Osteocyte (in vitro differentiated cells): ENCODE measurements at regions not wholly inside any gene's neighbourhood (a gene's known extent, or its start where the extent isn't known, plus 50 kb on each side); places are given as distances from the start of the nearest gene placed in this dataset.

Experiments
- DNase-seq: peaks from one replicate; pipeline ENCODE4 v3.0.0; 2021; ENCODE audit warnings: mixed read lengths; ENCODE audit not compliant: unreplicated experiment; ENCODE audit errors: extremely low spot score
- H3K27ac Mint-ChIP-seq: one replicate; pipeline ENCODE4 v1.8.0; 2021; ENCODE audit warnings: mild to moderate bottlenecking, mixed read lengths; ENCODE audit not compliant: unreplicated experiment
- H3K27me3 Mint-ChIP-seq: one replicate; pipeline ENCODE4 v1.8.0; 2021; ENCODE audit warnings: mixed read lengths; ENCODE audit not compliant: unreplicated experiment
- H3K36me3 Mint-ChIP-seq: one replicate; pipeline ENCODE4 v1.8.0; 2021; ENCODE audit warnings: mixed read lengths; ENCODE audit not compliant: unreplicated experiment
- H3K4me1 Mint-ChIP-seq: one replicate; pipeline ENCODE4 v1.8.0; 2021; ENCODE audit warnings: mixed read lengths; ENCODE audit not compliant: unreplicated experiment
- H3K4me3 Mint-ChIP-seq: one replicate; pipeline ENCODE4 v1.8.0; 2021; ENCODE audit warnings: mild to moderate bottlenecking, moderate library complexity, mixed read lengths; ENCODE audit not compliant: unreplicated experiment
- H3K9me3 Mint-ChIP-seq: one replicate; pipeline ENCODE4 v1.8.0; 2021; ENCODE audit warnings: mixed read lengths; ENCODE audit not compliant: unreplicated experiment
- CTCF ChIP-seq: fragments of 200-600 bp; sonication (generic); IDR thresholded peaks from 2 replicates; pipeline ENCODE4 v1.5.0; 2021; ENCODE audit warnings: antibody characterized with exemption, mild to moderate bottlenecking, moderate library complexity

GRCh38 chr2:88296247-88296646, 126.1 kb downstream of the THNSL2 start:
- no peaks in the 10 kb centered on the region for H3K27me3 Mint-ChIP-seq
- no peaks in the 10 kb centered on the region for H3K36me3 Mint-ChIP-seq
- no peak for TF ChIP-seq CTCF
- no peaks in the 10 kb centered on the region for H3K4me1 Mint-ChIP-seq
- no peak overlapping the region for H3K4me3 Mint-ChIP-seq
- no peaks in the 10 kb centered on the region for H3K9me3 Mint-ChIP-seq
- DNase-seq: no peak
- H3K27ac Mint-ChIP-seq: no peak overlapping the region

GRCh38 chr2:88283886-88284592, 113.9 kb downstream of the THNSL2 start:
- no peak for TF ChIP-seq CTCF
- Mint-ChIP-seq H3K4me3 (no peak overlapping the region), H3K27me3 (no peaks in the 10 kb centered on the region), H3K27ac (no peak overlapping the region), H3K9me3 (no peaks in the 10 kb centered on the region), H3K4me1 (no peaks in the 10 kb centered on the region), H3K36me3 (no peaks in the 10 kb centered on the region)
- peak; percentile 84 for DNase-seq

- Mint-ChIP-seq H3K4me1 (no peaks in the 10 kb centered on the region), H3K4me3 (no peak overlapping the region), H3K9me3 (no peaks in the 10 kb centered on the region), H3K36me3 (no peaks in the 10 kb centered on the region), H3K27ac (no peak overlapping the region), H3K27me3 (no peaks in the 10 kb centered on the region)
- TF ChIP-seq CTCF: no peak
- peak; percentile 17 for DNase-seq
Observed at GRCh38 chr2:88281302-88282217, 111.4 kb downstream of the THNSL2 start.

GRCh38 chr2:88269836-88270235, 99.7 kb downstream of the THNSL2 start:
- H3K4me3 Mint-ChIP-seq: no peak overlapping the region
- H3K27me3 Mint-ChIP-seq: no peaks in the 10 kb centered on the region
- DNase-seq: no peak
- no peaks in the 10 kb centered on the region for H3K36me3 Mint-ChIP-seq
- H3K27ac Mint-ChIP-seq: no peak overlapping the region
- no peak for TF ChIP-seq CTCF
- H3K4me1 Mint-ChIP-seq: no peaks in the 10 kb centered on the region
- no peaks in the 10 kb centered on the region for H3K9me3 Mint-ChIP-seq
